ENCODE measurements at regions not wholly inside any gene's neighbourhood (a gene's known extent, or its start where the extent isn't known, plus 50 kb on each side); places are given as distances from the start of the nearest gene placed in this dataset.

- no peak for TF ChIP-seq CTCF (conservative IDR thresholded peaks at IDR 0.05; ENCODE audit: low read length)
- no peak for TF ChIP-seq EZH2phosphoT487 (IDR thresholded peaks at IDR 0.05; ENCODE audit: borderline replicate concordance)
Observed at GRCh38 chr5:91777671-91778070, 394.6 kb upstream of the ARRDC3 start.

Data from Loucy (cell line).